MM.1S (cell line): ENCODE measurements at regions not wholly inside any gene's neighbourhood (a gene's known extent, or its start where the extent isn't known, plus 50 kb on each side); places are given as distances from the start of the nearest gene placed in this dataset.

ENCODE experiments used
- CTCF ChIP-seq: fragments of 300-600 bp; sonication (generic); IDR thresholded peaks from 2 replicates; pipeline ENCODE4 v1.5.1; 2016; ENCODE audit warnings: antibody characterized with exemption, low read length, mixed read lengths
- EZH2 ChIP-seq: fragments of 300-600 bp; sonication (generic); optimal IDR thresholded peaks from 2 replicates; pipeline ENCODE3; 2017; ENCODE audit warnings: low read depth, mild to moderate bottlenecking, antibody characterized with exemption, low read length, mixed read lengths
- EZH2phosphoT487 ChIP-seq: fragments of 300-600 bp; sonication (generic); IDR thresholded peaks from 2 replicates; pipeline ENCODE4 v1.6.1; 2018; ENCODE audit warnings: antibody characterized with exemption, low read length

GRCh38 chr11:29495676-29496075, 521.2 kb downstream of the KCNA4 start:
- TF ChIP-seq CTCF (no peak), EZH2 (no peak), EZH2phosphoT487 (no peak)
